T-cell (primary cell): ENCODE measurements at regions not wholly inside any gene's neighbourhood (a gene's known extent, or its start where the extent isn't known, plus 50 kb on each side); places are given as distances from the start of the nearest gene placed in this dataset.

Source experiments
- ATAC-seq, 4 experiments: fragments of 200-7000 bp in 3 of 4; fragments of 150-1000 bp in 1 of 4; cut with Tn5 transposase; replicated peaks in 1 of 4; 1 replicate in 3 of 4; 2 replicates in 1 of 4; pipeline ENCODE4 v1.10.0; 2021; ENCODE audit warnings: moderate library complexity in 3 of 4, mild to moderate bottlenecking in 2 of 4, moderate number of reproducible peaks in 1 of 4
- CTCF ChIA-PET, 2 donors: fragments of 300-600 bp; sonication (Branson Sonifier 250); formaldehyde crosslinking; loops; one replicate each; lab custom pipeline; 2022; ENCODE audit warnings: antibody characterized with exemption in 2 of 2; lab: Charles Lee
- POLR2A ChIA-PET, 2 donors: fragments of 300-600 bp; sonication (Branson Sonifier 250); formaldehyde crosslinking; loops; one replicate each; lab custom pipeline; 2022; ENCODE audit warnings: antibody characterized with exemption in 2 of 2; lab: Charles Lee
- DNase-seq, 35 experiments: peaks; one replicate each; pipeline versions ENCODE4 v3.0.0 to v3.0.0-alpha.2; 2013 to 2023
- H3K27ac ChIP-seq: one replicate; pipeline ENCODE4 v1.5.1; 2013; ENCODE audit warnings: low read length
- H3K27me3 ChIP-seq, 2 experiments: replicated peaks in 1 of 2; 1 replicate in 1 of 2; 2 replicates in 1 of 2; pipeline versions ENCODE4 v1.6.1 to v1.7.0; 2013; ENCODE audit warnings: low read length in 1 of 2, mixed read lengths in 1 of 2; ENCODE audit not compliant: control insufficient read depth in 2 of 2, insufficient read depth in 2 of 2; ENCODE audit errors: extremely low read depth in 1 of 2
- H3K36me3 ChIP-seq, 2 donors: 1 replicate in 1 of 2; 2 replicates in 1 of 2; pipeline versions ENCODE4 v1.6.1 to v1.7.0; 2013; ENCODE audit warnings: low read length in 1 of 2; ENCODE audit not compliant: control insufficient read depth in 2 of 2, insufficient read depth in 1 of 2; ENCODE audit errors: extremely low read depth in 1 of 2
- H3K4me1 ChIP-seq, 2 experiments: 1 replicate in 1 of 2; 2 replicates in 1 of 2; pipeline versions ENCODE4 v1.6.1 to v1.7.0; 2013; ENCODE audit warnings: low read length in 2 of 2, mixed read lengths in 1 of 2; ENCODE audit not compliant: insufficient read depth in 2 of 2, control insufficient read depth in 1 of 2; ENCODE audit errors: extremely low read depth in 1 of 2
- H3K4me3 ChIP-seq, 2 donors: 1 replicate in 1 of 2; 2 replicates in 1 of 2; pipeline versions ENCODE4 v1.5.1 to v1.7.0; 2013; ENCODE audit warnings: mild to moderate bottlenecking in 2 of 2, low read length in 1 of 2, moderate library complexity in 1 of 2; ENCODE audit not compliant: control insufficient read depth in 1 of 2; ENCODE audit errors: extremely low read depth in 1 of 2
- H3K9me3 ChIP-seq: 2 replicates; pipeline ENCODE4 v1.7.0; 2013
- H3K27ac Mint-ChIP-seq, 2 donors: one replicate each; pipeline ENCODE4 v1.8.0; 2020 to 2021; ENCODE audit warnings: mild to moderate bottlenecking in 2 of 2, mixed read lengths in 2 of 2
- H3K27me3 Mint-ChIP-seq, 2 donors: one replicate each; pipeline ENCODE4 v1.8.0; 2021 to 2022; ENCODE audit warnings: mixed read lengths in 2 of 2
- H3K36me3 Mint-ChIP-seq: one replicate; pipeline ENCODE4 v1.8.0; 2021; ENCODE audit warnings: mixed read lengths
- H3K4me1 Mint-ChIP-seq, 3 donors: one replicate each; pipeline ENCODE4 v1.8.0; 2020 to 2022; ENCODE audit warnings: mixed read lengths in 3 of 3, mild to moderate bottlenecking in 1 of 3
- H3K4me3 Mint-ChIP-seq, 3 donors: one replicate each; pipeline ENCODE4 v1.8.0; 2020 to 2022; ENCODE audit warnings: mild to moderate bottlenecking in 3 of 3, mixed read lengths in 3 of 3, moderate library complexity in 3 of 3
- H3K9me3 Mint-ChIP-seq, 3 donors: one replicate each; pipeline ENCODE4 v1.8.0; 2020 to 2022; ENCODE audit warnings: mixed read lengths in 3 of 3
- WGBS: methylation state at CpG from one replicate; pipeline ENCODE4 v1.1.5; 2013; ENCODE audit warnings: missing lambda C conversion rate; ENCODE audit not compliant: insufficient coverage; 5-methylcytosine and 5-hydroxymethylcytosine counted together

DNA sequence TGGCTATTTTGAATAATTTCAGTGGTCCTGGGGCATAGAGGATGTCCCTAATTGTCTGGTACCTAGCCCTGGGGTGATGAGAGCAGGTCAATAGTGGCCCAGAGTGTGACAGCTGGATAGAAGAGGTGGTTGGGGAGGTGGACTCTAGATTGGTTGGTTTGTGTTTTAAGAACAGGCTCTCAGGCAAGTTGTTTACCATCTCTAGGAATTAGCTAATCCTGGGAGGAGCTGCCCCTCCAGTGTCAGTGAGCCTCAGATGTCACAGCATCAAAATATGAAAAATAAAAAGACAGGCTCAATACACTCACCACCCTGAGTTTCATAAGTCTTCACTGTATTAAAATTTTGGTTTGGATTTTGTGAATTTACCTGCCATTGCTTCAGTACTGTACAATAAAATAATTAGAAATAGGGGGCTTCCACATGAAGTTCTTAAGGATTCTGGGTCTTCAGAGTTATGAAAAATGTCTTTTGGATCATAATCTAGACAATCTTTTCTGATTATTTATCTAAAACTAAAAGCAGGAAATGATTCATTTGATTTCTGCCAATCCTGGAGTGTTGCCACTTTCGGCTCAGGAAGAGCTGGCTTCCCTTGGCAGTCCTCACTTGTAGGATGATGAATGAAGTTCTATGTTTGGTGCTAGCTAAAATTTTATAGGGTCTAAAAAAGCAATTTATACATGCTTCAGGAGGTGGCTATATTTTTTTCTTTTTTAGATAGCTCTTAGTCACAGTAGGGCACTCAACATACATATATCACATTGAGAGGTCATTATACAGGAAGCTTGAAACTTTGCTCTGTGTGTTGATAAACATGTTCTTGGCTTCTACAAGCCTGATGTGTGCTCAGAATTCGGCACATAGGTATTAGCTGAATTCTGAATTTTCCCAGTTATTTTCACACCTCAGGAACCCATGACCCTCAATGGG, 395.1 kb downstream of the RAB28 start:
- Mint-ChIP-seq H3K27me3 (no peaks in the 10 kb centered on the region), H3K27ac (no peak overlapping the region), H3K36me3 (no peaks in the 10 kb centered on the region), H3K4me3 (no peak overlapping the region), H3K9me3 (peaks cover 2 to 10% (median 7%) of the 10 kb centered on the region in 3 donors), H3K4me1 (no peaks in the 10 kb centered on the region)
- ATAC-seq (no peak), DNase-seq (no peak)
- no peaks in the 10 kb centered on the region for H3K9me3 ChIP-seq
- H3K4me1 ChIP-seq: no peaks in the 10 kb centered on the region
- H3K27ac ChIP-seq: no peak overlapping the region
- WGBS: no CpG with 5 or more reads among the region's 2 CpGs
- POLR2A ChIA-PET: no interaction called here
- no peaks in the 10 kb centered on the region for H3K36me3 ChIP-seq
- CTCF ChIA-PET: no interaction called here
- H3K27me3 ChIP-seq: no peaks in the 10 kb centered on the region
- no peak overlapping the region for H3K4me3 ChIP-seq

DNA sequence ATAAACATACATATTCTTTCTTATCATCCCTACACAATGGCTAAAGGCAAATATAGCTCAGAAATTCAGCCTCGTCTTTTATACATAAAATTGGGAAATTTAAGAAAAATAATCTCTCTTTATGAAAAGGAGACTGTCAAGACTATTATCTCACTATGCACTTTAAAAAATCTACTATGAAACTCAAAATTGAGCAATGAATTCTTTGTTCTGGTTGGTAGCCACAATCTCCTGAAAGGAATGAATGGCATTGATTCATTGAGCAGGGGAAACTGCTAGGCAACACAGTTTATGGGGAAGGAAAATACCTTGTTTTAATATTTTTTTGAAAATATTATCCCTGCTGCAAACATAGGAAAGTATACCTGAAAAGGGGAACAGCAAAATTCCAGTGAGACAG, 397.1 kb downstream of the RAB28 start:
- no CpG with 5 or more reads among the region's 1 CpG for WGBS
- ATAC-seq (no peak), DNase-seq (no peak)
- Mint-ChIP-seq H3K27ac (no peak overlapping the region), H3K4me1 (no peaks in the 10 kb centered on the region), H3K36me3 (no peaks in the 10 kb centered on the region), H3K9me3 (peaks cover 13 to 20% (median 15%) of the 10 kb centered on the region in 3 donors), H3K27me3 (no peaks in the 10 kb centered on the region), H3K4me3 (no peak overlapping the region)
- POLR2A ChIA-PET: no interaction called here
- H3K27ac ChIP-seq: no peak overlapping the region
- H3K27me3 ChIP-seq: no peaks in the 10 kb centered on the region
- no peak overlapping the region for H3K4me3 ChIP-seq
- H3K9me3 ChIP-seq: no peaks in the 10 kb centered on the region
- CTCF ChIA-PET: interaction anchor here in 1 of 2 donors (0.6 kb wide), 1 partner anchor 669 kb away, joined by 5 read pairs; no protein-coding TSS in a partner anchor
- no peaks in the 10 kb centered on the region for H3K36me3 ChIP-seq
- H3K4me1 ChIP-seq: no peaks in the 10 kb centered on the region

DNA sequence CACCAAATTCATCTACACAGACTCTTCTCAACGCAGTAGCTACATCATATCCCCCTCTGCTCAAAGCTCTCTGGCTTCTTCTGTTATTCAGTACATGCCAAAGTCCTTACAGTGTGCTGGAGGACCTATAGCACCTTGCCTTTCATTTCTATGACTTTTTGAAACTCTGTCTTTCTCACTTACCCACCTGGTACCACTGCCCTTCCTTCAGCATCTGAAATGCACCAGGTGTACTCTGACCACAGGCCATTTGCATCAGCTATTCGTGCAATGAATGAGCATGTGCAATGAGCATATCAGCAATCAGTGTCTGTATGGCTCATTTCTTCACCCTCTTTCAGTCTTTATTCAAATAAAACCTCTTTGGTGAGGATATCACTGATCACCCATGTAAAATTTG, 399.9 kb downstream of the RAB28 start:
- Histone ChIP-seq H3K9me3 (no peaks in the 10 kb centered on the region), H3K4me1 (no peaks in the 10 kb centered on the region), H3K4me3 (no peak overlapping the region), H3K27ac (no peak overlapping the region), H3K27me3 (no peaks in the 10 kb centered on the region), H3K36me3 (no peaks in the 10 kb centered on the region)
- Mint-ChIP-seq H3K4me1 (no peaks in the 10 kb centered on the region), H3K36me3 (peaks cover 7% of the 10 kb centered on the region), H3K27ac (no peak overlapping the region), H3K4me3 (no peak overlapping the region), H3K27me3 (no peaks in the 10 kb centered on the region), H3K9me3 (peaks cover 25 to 37% (median 30%) of the 10 kb centered on the region in 3 donors)
- DNase-seq (no peak), ATAC-seq (no peak)
- 57% methylated on average over 2 of the region's 2 CpGs for WGBS
- ChIA-PET POLR2A (no interaction called here), CTCF (no interaction called here)

DNA sequence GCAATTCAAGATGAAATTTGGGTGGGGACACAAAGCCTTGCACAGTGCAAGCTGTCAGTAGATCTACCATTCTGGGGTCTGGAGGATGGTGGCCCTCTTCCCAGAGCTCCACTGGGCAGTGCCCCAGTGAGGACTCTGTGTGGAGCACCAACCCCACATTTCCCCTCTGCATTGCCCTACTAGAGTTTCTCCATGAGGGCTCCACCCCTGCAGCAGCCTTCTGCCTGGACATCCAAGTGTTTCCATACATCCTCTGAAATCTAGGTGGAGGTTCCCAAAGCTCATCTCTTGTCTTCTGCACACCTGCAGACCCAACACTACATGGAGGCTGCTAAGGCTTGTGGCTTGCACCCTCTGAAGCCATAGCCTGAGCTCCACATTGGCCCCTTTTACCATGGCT, 402.3 kb downstream of the RAB28 start:
- Mint-ChIP-seq H3K27me3 (no peaks in the 10 kb centered on the region), H3K9me3 (peaks cover 25 to 37% (median 30%) of the 10 kb centered on the region in 3 donors), H3K27ac (no peak overlapping the region), H3K4me1 (no peaks in the 10 kb centered on the region), H3K4me3 (no peak overlapping the region), H3K36me3 (peaks cover 7% of the 10 kb centered on the region)
- H3K4me3 ChIP-seq: no peak overlapping the region
- ChIA-PET CTCF (no interaction called here), POLR2A (no interaction called here)
- H3K4me1 ChIP-seq: no peaks in the 10 kb centered on the region
- no peaks in the 10 kb centered on the region for H3K9me3 ChIP-seq
- no peaks in the 10 kb centered on the region for H3K36me3 ChIP-seq
- H3K27me3 ChIP-seq: no peaks in the 10 kb centered on the region
- no peak overlapping the region for H3K27ac ChIP-seq
- ATAC-seq (no peak), DNase-seq (no peak)

DNA sequence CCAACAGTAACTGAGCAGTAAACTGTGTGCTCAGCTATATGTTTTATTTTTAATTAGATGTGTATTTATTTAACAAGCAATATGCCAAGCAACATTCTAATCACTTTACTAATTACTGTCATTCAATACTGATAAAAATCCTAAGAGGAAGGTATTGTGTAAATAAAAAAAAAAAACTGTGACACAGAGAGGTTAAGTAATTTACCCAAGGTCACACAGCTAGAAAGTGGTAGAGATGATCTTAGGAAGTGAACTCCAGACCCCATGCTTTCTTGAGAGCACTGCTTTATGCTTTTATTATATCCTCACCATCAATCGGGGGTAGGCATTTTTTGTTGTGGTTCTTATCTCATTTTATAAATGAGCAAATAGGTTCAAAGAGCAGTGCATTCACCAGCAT, 417.1 kb downstream of the RAB28 start:
- Histone ChIP-seq H3K36me3 (no peaks in the 10 kb centered on the region), H3K9me3 (no peaks in the 10 kb centered on the region), H3K27ac (no peak overlapping the region), H3K4me3 (no peak overlapping the region), H3K4me1 (no peaks in the 10 kb centered on the region), H3K27me3 (no peaks in the 10 kb centered on the region)
- DNase-seq: no peak
- ChIA-PET CTCF (no interaction called here), POLR2A (interaction anchor here in 1 of 2 donors (0.7 kb wide), 1 partner anchor 395 kb away, joined by 3 read pairs; no protein-coding TSS in a partner anchor)
- no peak for ATAC-seq
- no peak overlapping the region for H3K27ac Mint-ChIP-seq
- no peaks in the 10 kb centered on the region for H3K27me3 Mint-ChIP-seq
- peaks cover 8 to 13% (median 10%) of the 10 kb centered on the region in 3 donors for H3K9me3 Mint-ChIP-seq
- no peaks in the 10 kb centered on the region for H3K36me3 Mint-ChIP-seq
- no peak overlapping the region for H3K4me3 Mint-ChIP-seq
- no peaks in the 10 kb centered on the region for H3K4me1 Mint-ChIP-seq
- no CpG with 5 or more reads among the region's 1 CpG for WGBS

DNA sequence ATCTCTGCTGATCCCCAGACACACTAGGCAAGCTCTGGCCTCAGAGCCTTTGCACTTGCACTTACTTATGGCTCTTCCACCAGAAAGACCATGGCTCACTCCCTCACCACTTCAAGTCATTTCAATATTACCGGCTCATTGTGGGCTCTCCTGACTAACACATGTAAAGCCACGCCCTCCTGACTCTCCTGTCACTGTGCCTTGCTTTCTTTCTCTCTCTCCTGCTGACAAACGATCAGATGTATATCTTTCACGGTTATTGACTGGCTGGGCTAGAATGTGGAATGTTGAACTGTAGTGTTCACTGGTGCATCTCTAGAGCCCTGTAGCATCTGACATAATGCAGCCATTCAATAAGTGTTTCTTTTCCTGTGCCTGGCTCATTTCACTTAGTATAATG, 425.1 kb downstream of the RAB28 start:
- ATAC-seq: no peak
- ChIA-PET POLR2A (no interaction called here), CTCF (no interaction called here)
- H3K36me3 Mint-ChIP-seq: no peaks in the 10 kb centered on the region
- Histone ChIP-seq H3K4me1 (no peaks in the 10 kb centered on the region), H3K9me3 (no peaks in the 10 kb centered on the region), H3K27me3 (peaks cover 0 to 3% of the 10 kb centered on the region in 2 experiments), H3K27ac (no peak overlapping the region), H3K4me3 (no peak overlapping the region), H3K36me3 (no peaks in the 10 kb centered on the region)
- peaks cover 5 to 12% (median 5%) of the 10 kb centered on the region in 3 donors for H3K9me3 Mint-ChIP-seq
- no peaks in the 10 kb centered on the region for H3K27me3 Mint-ChIP-seq
- no peak overlapping the region for H3K4me3 Mint-ChIP-seq
- H3K4me1 Mint-ChIP-seq: no peaks in the 10 kb centered on the region
- 83% methylated on average over 2 of the region's 4 CpGs for WGBS
- no peak overlapping the region for H3K27ac Mint-ChIP-seq
- no peak for DNase-seq
